Keratinocyte (primary cell): ENCODE measurements at regions not wholly inside any gene's neighbourhood (a gene's known extent, or its start where the extent isn't known, plus 50 kb on each side); places are given as distances from the start of the nearest gene placed in this dataset.

Experiments used
- DNase-seq: peaks from one replicate; pipeline ENCODE4 v3.0.0-alpha.2; 2011; ENCODE audit warnings: low read depth, missing footprints, low spot score
- FAIRE-seq: peaks from 2 replicates; lab custom pipeline; 2011; peaks lifted over from hg19 to GRCh38; lab: Jason Lieb, UNC
- H2AFZ ChIP-seq: 2 replicates; pipeline ENCODE4 v1.6.0; 2012; ENCODE audit warnings: low read length, control low read depth, inconsistent platforms; ENCODE audit not compliant: control insufficient read depth
- H3K27ac ChIP-seq: 2 replicates; pipeline ENCODE4 v1.5.1; 2011; ENCODE audit warnings: low read length; ENCODE audit not compliant: control insufficient read depth, insufficient read depth
- H3K27me3 ChIP-seq: 3 replicates; pipeline ENCODE4 v1.6.0; 2011; ENCODE audit warnings: low read length; ENCODE audit not compliant: control insufficient read depth, insufficient read depth; ENCODE audit errors: extremely low read depth
- H3K36me3 ChIP-seq, 2 experiments: 2 replicates in 1 of 2; 3 replicates in 1 of 2; pipeline ENCODE4 v1.5.1; 2011; ENCODE audit warnings: low read length in 2 of 2, mild to moderate bottlenecking in 1 of 2; ENCODE audit not compliant: control insufficient read depth in 2 of 2, insufficient read depth in 2 of 2; ENCODE audit errors: extremely low read depth in 1 of 2
- H3K4me1 ChIP-seq: 3 replicates; pipeline ENCODE4 v1.5.1; 2011; ENCODE audit warnings: low read length; ENCODE audit not compliant: control insufficient read depth, insufficient read depth; ENCODE audit errors: extremely low read depth
- H3K4me2 ChIP-seq: 3 replicates; pipeline ENCODE4 v1.6.0; 2011; ENCODE audit warnings: low read depth, low read length; ENCODE audit not compliant: control insufficient read depth, insufficient read depth; ENCODE audit errors: extremely low read depth
- H3K4me3 ChIP-seq, 3 experiments: fragments of 200-600 bp in 1 of 3; sonication (generic) in 1 of 3; 2 replicates in 2 of 3; 3 replicates in 1 of 3; pipeline ENCODE4 v1.5.1; 2011 to 2016; ENCODE audit warnings: low read length in 3 of 3, mild to moderate bottlenecking in 3 of 3, control low read depth in 2 of 3, inconsistent platforms in 1 of 3, low read depth in 1 of 3, mixed read lengths in 1 of 3, mixed run types in 1 of 3, moderate library complexity in 1 of 3; ENCODE audit not compliant: control insufficient read depth in 2 of 3, insufficient read depth in 2 of 3; ENCODE audit errors: extremely low read depth in 1 of 3
- H3K79me2 ChIP-seq: 2 replicates; pipeline ENCODE4 v1.6.0; 2012; ENCODE audit warnings: low read length; ENCODE audit not compliant: control insufficient read depth, insufficient read depth
- H3K9ac ChIP-seq: 3 replicates; pipeline ENCODE4 v1.6.0; 2011; ENCODE audit warnings: low read length; ENCODE audit not compliant: control insufficient read depth, insufficient read depth; ENCODE audit errors: extremely low read depth
- H3K9me1 ChIP-seq: 3 replicates; pipeline ENCODE4 v1.6.0; 2011; ENCODE audit warnings: low read length; ENCODE audit not compliant: control insufficient read depth, insufficient read depth; ENCODE audit errors: extremely low read depth
- H3K9me3 ChIP-seq: 2 replicates; pipeline ENCODE4 v1.5.1; 2012; ENCODE audit warnings: low read depth, low read length; ENCODE audit not compliant: control insufficient read depth
- H4K20me1 ChIP-seq: 3 replicates; pipeline ENCODE4 v1.6.0; 2011; ENCODE audit warnings: low read length; ENCODE audit not compliant: control insufficient read depth, insufficient read depth; ENCODE audit errors: extremely low read depth
- CTCF ChIP-seq, 3 experiments: IDR thresholded peaks in 1 of 3; conservative IDR thresholded peaks in 1 of 3; optimal IDR thresholded peaks in 1 of 3; 2 replicates in 2 of 3; 3 replicates in 1 of 3; pipeline versions ENCODE3 to v1.5.1; 2011; ENCODE audit warnings: low read length in 3 of 3, mild to moderate bottlenecking in 3 of 3, moderate library complexity in 2 of 3, control low read depth in 1 of 3, inconsistent platforms in 1 of 3; ENCODE audit not compliant: insufficient read depth in 2 of 3; ENCODE audit errors: extremely low read depth in 1 of 3
- EZH2 ChIP-seq: IDR thresholded peaks from one replicate; pipeline ENCODE4 v1.6.1; 2012; ENCODE audit warnings: inconsistent platforms, mild to moderate bottlenecking, low read length, moderate library complexity
- dilution Hi-C: fragments of 300-500 bp; cut with MboI; formaldehyde crosslinking; loops from one replicate; pipeline ENCODE4 v1.7.0; 2020; ENCODE audit warnings: low sequenced_read_pairs; ENCODE audit not compliant: extremely low pct_ligation_motif_present

GRCh38 chr15:36075333-36075732 lies 504.1 kb upstream of the CDIN1 start:
- Histone ChIP-seq H3K9me1 (no peaks in the 10 kb centered on the region), H2AFZ (no peak overlapping the region), H3K4me2 (no peak overlapping the region), H3K27me3 (no peaks in the 10 kb centered on the region), H3K36me3 (no peaks in the 10 kb centered on the region), H3K9me3 (no peaks in the 10 kb centered on the region), H4K20me1 (no peaks in the 10 kb centered on the region), H3K4me3 (no peak overlapping the region), H3K4me1 (no peaks in the 10 kb centered on the region), H3K79me2 (no peaks in the 10 kb centered on the region), H3K27ac (no peak overlapping the region), H3K9ac (no peak overlapping the region)
- no peak for FAIRE-seq
- dilution Hi-C loops: no loop called here
- no peak for TF ChIP-seq EZH2
- no peak for TF ChIP-seq CTCF (optimal IDR thresholded peaks at IDR 0.05 in 1 of 3, IDR thresholded peaks at IDR 0.05 in 1 of 3, conservative IDR thresholded peaks at IDR 0.05 in 1 of 3; ENCODE audit: extremely low read depth in 1 of 3, insufficient read depth in 2 of 3, low read length in 3 of 3)
- no peak for DNase-seq

GRCh38 chr15:36079021-36079420 lies 500.4 kb upstream of the CDIN1 start:
- Histone ChIP-seq H3K79me2 (no peaks in the 10 kb centered on the region), H3K36me3 (no peaks in the 10 kb centered on the region), H3K9me3 (no peaks in the 10 kb centered on the region), H4K20me1 (no peaks in the 10 kb centered on the region), H3K9me1 (no peaks in the 10 kb centered on the region), H3K4me1 (no peaks in the 10 kb centered on the region), H3K4me2 (no peak overlapping the region), H3K4me3 (no peak overlapping the region), H3K27me3 (no peaks in the 10 kb centered on the region), H3K27ac (no peak overlapping the region), H3K9ac (no peak overlapping the region), H2AFZ (no peak overlapping the region)
- no peak for TF ChIP-seq EZH2
- TF ChIP-seq CTCF (optimal IDR thresholded peaks at IDR 0.05 in 1 of 3, IDR thresholded peaks at IDR 0.05 in 1 of 3, conservative IDR thresholded peaks at IDR 0.05 in 1 of 3; ENCODE audit: extremely low read depth in 1 of 3, insufficient read depth in 2 of 3, low read length in 3 of 3): no peak
- dilution Hi-C loops: no loop called here
- FAIRE-seq: no peak
- no peak for DNase-seq
